Embryonic facial prominence (tissue), 1 donor: ENCODE measurements at regions not wholly inside any gene's neighbourhood (a gene's known extent, or its start where the extent isn't known, plus 50 kb on each side); places are given as distances from the start of the nearest gene placed in this dataset.

Source experiments
- DNase-seq: peaks from one replicate; pipeline ENCODE4 v3.0.0-alpha.2; 2016; ENCODE audit errors: extremely low spot score

GRCh38 chr16:51733181-51733580 lies 582.1 kb upstream of the SALL1 start:
- DNase-seq, result no peak

GRCh38 chr16:51731160-51731559 lies 580.1 kb upstream of the SALL1 start:
- DNase-seq, result no peak

- DNase-seq, result no peak
These were observed 572.1 kb upstream of the SALL1 start for GRCh38 chr16:51723036-51723724.

- DNase-seq, result no peak
These were observed 571.4 kb upstream of the SALL1 start for GRCh38 chr16:51722467-51722866.

DNA sequence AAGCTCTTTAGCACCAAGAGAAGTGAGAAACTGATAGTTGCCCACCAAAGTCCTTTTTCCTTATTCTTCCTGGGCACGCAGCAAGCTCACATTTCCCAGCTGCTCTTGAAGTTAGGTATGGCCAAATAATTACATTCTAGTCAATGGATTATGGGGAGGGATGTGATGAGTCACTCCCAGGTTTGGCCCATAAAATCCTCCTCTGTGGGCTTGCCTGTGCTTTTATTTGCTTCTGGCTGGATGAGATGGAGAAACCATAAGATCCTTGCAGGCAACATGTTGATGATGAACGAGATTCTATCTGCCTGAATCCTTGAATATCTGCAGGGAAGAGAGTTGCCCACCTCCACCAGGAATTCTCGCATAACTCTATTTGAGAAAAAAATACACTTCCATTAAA lies 568.3 kb upstream of the SALL1 start:
- no peak for DNase-seq

GRCh38 chr16:51716195-51716594 lies 565.1 kb upstream of the SALL1 start:
- no peak for DNase-seq

DNA sequence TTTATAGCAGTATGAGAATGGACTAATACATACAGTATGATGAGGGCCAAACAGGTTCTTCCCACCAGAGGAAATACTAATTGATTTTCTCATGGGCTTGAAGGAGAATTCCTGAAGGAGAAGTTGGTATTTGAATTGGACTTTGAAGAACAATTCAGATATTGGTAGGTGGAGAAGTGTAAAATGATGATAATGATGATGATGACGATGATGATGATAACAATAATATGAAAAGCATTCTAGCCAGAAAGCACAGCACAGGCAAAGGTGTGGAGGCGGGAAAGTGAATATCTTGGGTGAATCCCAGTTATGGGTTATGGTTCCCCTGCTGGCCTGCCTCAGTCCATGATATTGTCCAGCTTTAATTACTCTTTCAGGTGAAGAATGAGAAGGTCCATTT lies 562.4 kb upstream of the SALL1 start:
- no peak for DNase-seq

DNA sequence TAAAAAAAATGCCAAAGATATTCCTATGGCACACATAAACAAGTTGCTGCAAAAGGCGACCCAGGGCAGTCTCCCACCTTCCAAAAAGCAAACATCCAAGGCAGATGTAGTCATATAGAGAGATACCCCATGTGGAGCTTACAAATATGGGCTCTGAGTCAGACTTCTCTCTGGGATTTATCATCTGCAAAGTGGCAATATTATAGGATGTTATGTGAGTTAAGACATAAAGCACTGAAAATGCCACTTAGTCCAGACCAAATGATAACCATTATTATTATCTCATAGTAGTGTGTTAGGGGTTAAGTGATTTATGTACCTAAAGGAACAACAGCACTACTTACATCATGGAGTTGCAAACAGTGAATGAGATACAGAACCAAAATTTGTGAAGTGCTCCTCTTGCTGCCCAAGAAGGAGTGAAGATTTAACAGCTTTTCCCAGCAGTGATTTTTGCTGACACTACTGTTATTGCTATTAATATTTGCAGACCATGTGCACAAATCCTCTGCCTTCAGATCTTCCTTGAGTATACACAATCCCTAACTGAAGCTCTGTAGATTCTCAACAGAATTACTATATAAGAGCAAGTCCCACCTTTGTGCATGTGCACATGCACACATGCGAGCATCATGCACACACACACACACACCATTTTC lies 560.0 kb upstream of the SALL1 start:
- DNase-seq, result no peak

- no peak for DNase-seq
These were observed 559.1 kb upstream of the SALL1 start for GRCh38 chr16:51710186-51710585.

- DNase-seq, result no peak
These were observed 557.8 kb upstream of the SALL1 start for GRCh38 chr16:51708861-51709260.

GRCh38 chr16:51707666-51708065 lies 556.6 kb upstream of the SALL1 start:
- DNase-seq, result no peak

DNA sequence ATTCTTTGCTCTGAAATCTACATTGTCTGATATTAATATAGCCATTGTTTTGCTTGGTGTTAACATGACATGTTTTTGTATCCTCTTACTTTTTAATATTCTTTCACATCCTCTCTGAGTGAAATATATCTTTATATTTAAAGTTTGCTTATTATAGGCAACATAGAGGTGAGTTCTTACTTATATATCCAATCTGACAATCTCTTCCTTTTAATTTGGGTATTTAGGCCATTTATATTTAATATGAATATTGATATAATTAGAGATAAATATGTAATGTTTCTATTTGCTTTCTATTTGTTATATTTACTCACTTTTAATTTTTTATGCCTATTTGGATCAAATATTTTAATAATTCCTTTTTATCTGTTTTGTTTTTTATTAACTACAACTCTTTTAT lies 554.1 kb upstream of the SALL1 start:
- no peak for DNase-seq

DNA sequence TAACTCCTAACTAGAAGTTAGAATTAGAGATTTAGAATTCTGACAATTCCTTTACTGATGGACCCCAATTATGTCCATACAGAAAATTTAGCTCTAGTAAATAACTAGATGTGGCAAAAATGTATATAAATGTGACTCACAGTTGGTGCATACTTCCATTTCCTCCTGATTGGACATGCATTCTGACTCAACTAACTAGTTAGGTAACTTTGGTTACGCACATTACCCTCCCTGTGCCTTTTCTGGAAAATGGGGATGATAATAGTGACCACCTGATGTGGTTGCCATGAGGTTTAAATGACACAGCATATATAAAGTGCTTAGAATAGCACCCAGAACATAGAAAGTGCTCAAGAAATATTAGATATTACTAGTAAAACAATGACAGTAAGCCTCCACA lies 550.0 kb upstream of the SALL1 start:
- no peak for DNase-seq

DNA sequence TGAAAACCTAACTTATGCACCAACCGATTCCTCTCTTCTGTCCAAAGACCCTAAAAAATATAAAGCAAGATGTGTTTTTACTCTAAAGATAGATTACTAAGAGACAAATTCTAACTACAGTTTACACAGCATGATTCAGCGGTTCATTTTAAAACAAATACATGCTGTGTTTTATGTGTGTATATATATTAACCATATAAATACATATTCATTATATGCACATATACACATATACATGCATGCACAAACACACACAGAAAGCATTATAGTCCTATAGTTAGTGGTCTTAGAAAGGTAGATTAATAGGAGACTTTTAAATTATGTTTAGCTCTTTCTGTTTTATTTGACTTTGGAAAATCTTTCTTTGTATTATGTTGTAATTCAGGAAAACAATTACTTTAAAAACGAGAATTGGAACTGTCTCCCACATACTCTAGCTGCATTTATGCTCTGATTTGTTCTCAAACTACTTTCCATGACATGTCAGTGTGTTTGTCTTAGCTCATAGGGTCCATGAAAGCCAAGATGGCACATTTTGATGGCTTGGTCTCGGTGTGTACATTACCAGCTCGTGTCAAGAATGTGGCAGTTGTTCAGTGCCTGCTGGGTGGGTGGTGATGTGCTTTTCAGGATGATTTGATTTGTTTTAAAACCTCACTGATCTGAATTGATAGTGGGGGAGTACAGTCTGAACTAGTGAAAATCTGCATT lies 548.8 kb upstream of the SALL1 start:
- DNase-seq, result no peak

GRCh38 chr16:51698647-51699046 lies 547.6 kb upstream of the SALL1 start:
- DNase-seq, result no peak

- no peak for DNase-seq
These were observed 546.4 kb upstream of the SALL1 start for GRCh38 chr16:51697454-51697853.

DNA sequence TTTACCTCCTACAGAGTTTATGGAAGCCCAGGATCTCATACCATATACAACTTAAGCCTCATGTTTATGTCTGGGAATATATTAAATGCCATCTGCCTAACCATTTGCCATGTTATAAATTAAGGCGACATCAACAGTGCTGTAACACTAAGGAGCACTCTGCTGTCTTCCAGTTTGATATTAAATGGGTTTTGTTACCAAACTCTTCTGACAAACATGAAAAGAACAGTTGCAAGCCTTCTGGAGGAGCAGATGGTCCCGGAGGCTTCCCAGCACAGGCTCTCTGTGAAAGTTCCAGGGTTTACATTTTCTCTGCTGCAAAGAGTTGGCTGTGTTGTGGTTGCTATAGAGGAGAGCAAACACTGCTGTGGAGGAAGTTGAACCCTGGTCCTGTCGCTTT lies 545.3 kb upstream of the SALL1 start:
- no peak for DNase-seq

DNA sequence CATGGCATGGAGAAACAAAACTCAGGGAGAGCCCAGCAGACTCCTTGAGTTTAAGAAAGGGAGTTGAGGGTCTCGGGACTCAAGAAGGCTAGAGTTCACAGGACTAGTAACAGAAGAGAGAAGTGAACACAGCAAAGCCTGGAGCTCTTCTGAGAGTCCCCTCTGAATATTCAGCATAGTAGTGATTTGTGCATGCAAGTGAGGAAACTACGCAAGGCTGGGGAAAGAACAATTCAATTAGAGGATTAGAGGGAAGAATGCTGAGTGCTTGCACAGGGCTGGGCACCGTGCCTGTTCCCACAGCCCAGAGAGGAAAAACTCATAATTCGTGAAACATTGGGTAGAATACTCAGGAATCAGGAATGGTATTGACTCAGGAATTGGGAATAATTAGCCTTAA lies 540.0 kb upstream of the SALL1 start:
- DNase-seq, result no peak

DNA sequence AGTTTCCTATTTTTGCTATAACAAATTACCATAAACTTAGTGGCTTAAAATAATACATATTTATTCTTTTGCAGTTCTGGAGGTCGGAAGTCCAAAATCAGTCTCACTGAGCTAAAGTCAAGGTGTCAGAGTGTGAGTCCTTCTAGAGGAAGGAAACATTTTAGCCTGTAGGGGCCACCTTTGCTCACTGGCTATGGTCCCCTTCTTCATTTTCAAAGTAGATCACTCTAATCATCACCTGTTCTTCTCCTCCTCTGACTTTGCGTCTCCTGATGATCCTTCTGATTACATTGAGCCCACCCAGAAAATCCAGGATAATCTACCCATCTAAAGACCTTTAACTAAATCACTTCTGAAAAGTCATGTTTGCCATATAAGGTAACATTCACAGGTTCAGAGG lies 534.4 kb upstream of the SALL1 start:
- no peak for DNase-seq

- no peak for DNase-seq
These were observed 532.8 kb upstream of the SALL1 start for GRCh38 chr16:51683882-51684281.

GRCh38 chr16:51682905-51683304 lies 531.8 kb upstream of the SALL1 start:
- no peak for DNase-seq

DNA sequence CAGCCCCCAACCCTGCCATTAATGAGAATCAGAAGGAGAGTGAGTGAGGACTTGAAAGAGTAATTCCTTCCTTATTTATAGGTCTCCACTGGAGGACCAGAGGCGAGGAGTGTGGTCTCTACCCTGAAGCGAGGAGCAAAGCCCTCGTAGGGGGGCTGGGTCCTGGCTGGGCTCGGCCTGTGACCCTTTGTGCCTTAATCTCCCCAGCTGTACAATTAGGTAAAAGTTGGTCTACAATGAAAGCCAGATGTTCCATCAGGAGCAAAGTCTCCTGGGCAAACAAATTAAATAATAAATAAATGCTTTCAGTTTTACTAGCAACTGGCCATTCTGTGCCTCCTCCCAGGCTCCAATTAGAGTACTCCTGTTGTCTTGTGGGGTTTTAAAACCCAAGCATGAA lies 523.5 kb upstream of the SALL1 start:
- DNase-seq, result no peak

GRCh38 chr16:51670527-51670926 lies 519.5 kb upstream of the SALL1 start:
- no peak for DNase-seq
